ENCODE measurements at regions not wholly inside any gene's neighbourhood (a gene's known extent, or its start where the extent isn't known, plus 50 kb on each side); places are given as distances from the start of the nearest gene placed in this dataset.

- TF ChIP-seq POLR2A (IDR thresholded peaks at IDR 0.05) (no peak), CTCF (IDR thresholded peaks at IDR 0.05) (no peak), EP300 (IDR thresholded peaks at IDR 0.05) (no peak)
Measured at GRCh38 chr13:71962126-71962525, 95.1 kb upstream of the DACH1 start.

Measured in ovary (tissue), 3 donors.